A673 (cell line): ENCODE measurements at regions not wholly inside any gene's neighbourhood (a gene's known extent, or its start where the extent isn't known, plus 50 kb on each side); places are given as distances from the start of the nearest gene placed in this dataset.

Experiments
- BruUV-seq: library from RNA; stranded (reverse); fragments of 400-500 nt; replicated peaks from 2 replicates; lab custom pipeline; 2021; lab: Mats Ljungman, UMichigan
- CTCF ChIA-PET: fragments of 300-600 bp; sonication (Branson Sonifier 250); formaldehyde crosslinking; loops from one replicate; lab custom pipeline; 2022; ENCODE audit warnings: antibody characterized with exemption; lab: Charles Lee
- POLR2A ChIA-PET: fragments of 300-600 bp; sonication (Branson Sonifier 250); formaldehyde crosslinking; loops from one replicate; lab custom pipeline; 2022; ENCODE audit warnings: antibody characterized with exemption; ENCODE audit not compliant: low non-redundant PET; lab: Charles Lee
- DNase-seq: peaks from one replicate; pipeline ENCODE4 v3.0.0-alpha.2; 2015; ENCODE audit warnings: low spot score
- H3K27ac ChIP-seq: fragments of 200-600 bp; sonication (generic); 2 replicates; pipeline ENCODE4 v1.5.1; 2016; ENCODE audit warnings: mixed run types, low read depth, mild to moderate bottlenecking, mixed read lengths, antibody characterized with exemption, low read length; ENCODE audit not compliant: poor library complexity, severe bottlenecking
- H3K27me3 ChIP-seq: fragments of 200-600 bp; sonication (generic); replicated peaks from 2 replicates; pipeline ENCODE4 v1.6.1; 2017; ENCODE audit warnings: mixed run types, low read depth, mild to moderate bottlenecking, mixed read lengths, antibody characterized with exemption, low read length; ENCODE audit not compliant: insufficient read depth, poor library complexity
- H3K36me3 ChIP-seq: fragments of 200-600 bp; sonication (generic); 2 replicates; pipeline ENCODE4 v1.6.1; 2016; ENCODE audit warnings: mixed run types, mild to moderate bottlenecking, mixed read lengths, antibody characterized with exemption, low read length; ENCODE audit not compliant: insufficient read depth, poor library complexity, severe bottlenecking
- H3K4me1 ChIP-seq: fragments of 200-600 bp; sonication (generic); 2 replicates; pipeline ENCODE4 v1.6.1; 2017; ENCODE audit warnings: mixed run types, mild to moderate bottlenecking, mixed read lengths, antibody characterized with exemption, low read length; ENCODE audit not compliant: insufficient read depth, poor library complexity, severe bottlenecking
- H3K4me3 ChIP-seq: fragments of 200-600 bp; sonication (generic); 2 replicates; pipeline ENCODE4 v1.5.1; 2016; ENCODE audit warnings: low read depth, mixed run types, mild to moderate bottlenecking, mixed read lengths, low read length; ENCODE audit not compliant: poor library complexity, severe bottlenecking
- H3K9me3 ChIP-seq: fragments of 200-600 bp; sonication (generic); 2 replicates; pipeline ENCODE4 v1.6.1; 2016; ENCODE audit warnings: mixed run types, low read depth, mild to moderate bottlenecking, mixed read lengths, antibody characterized with exemption, low read length; ENCODE audit not compliant: poor library complexity, severe bottlenecking
- EZH2 ChIP-seq: fragments of 200-600 bp; sonication (generic); IDR thresholded peaks from 2 replicates; pipeline ENCODE4 v1.6.1; 2017; ENCODE audit warnings: borderline replicate concordance, low read depth, mild to moderate bottlenecking, mixed read lengths, antibody characterized with exemption, low read length; ENCODE audit not compliant: poor library complexity, severe bottlenecking
- intact Hi-C: fragments of 100-400 bp; cut with micrococcal nuclease; formaldehyde crosslinking; loops from one replicate; pipeline ENCODE4 v1.10.0; 2022; ENCODE audit not compliant: unreplicated experiment
- TF ChIP-seq, protein P1 (sequence below): fragments of 300-800, 200-600 bp; sonication (generic); conservative IDR thresholded peaks from 2 replicates; pipeline ENCODE4 v1.5.1; 2017; ENCODE audit warnings: low read depth, mild to moderate bottlenecking, antibody characterized with exemption, low read length, moderate library complexity, mixed read lengths

GRCh38 chr13:64347664-64348063 is 2882.5 kb downstream of the PCDH9 start:
- Histone ChIP-seq H3K4me1 (no peaks in the 10 kb centered on the region), H3K27me3 (no peaks in the 10 kb centered on the region), H3K27ac (no peak overlapping the region), H3K36me3 (no peaks in the 10 kb centered on the region), H3K4me3 (no peak overlapping the region), H3K9me3 (no peaks in the 10 kb centered on the region)
- no TSS peak for BruUV-seq
- ChIA-PET POLR2A (no interaction called here), CTCF (no interaction called here)
- DNase-seq = no peak
- no peak for TF ChIP-seq EZH2
- TF ChIP-seq, protein P1, sequence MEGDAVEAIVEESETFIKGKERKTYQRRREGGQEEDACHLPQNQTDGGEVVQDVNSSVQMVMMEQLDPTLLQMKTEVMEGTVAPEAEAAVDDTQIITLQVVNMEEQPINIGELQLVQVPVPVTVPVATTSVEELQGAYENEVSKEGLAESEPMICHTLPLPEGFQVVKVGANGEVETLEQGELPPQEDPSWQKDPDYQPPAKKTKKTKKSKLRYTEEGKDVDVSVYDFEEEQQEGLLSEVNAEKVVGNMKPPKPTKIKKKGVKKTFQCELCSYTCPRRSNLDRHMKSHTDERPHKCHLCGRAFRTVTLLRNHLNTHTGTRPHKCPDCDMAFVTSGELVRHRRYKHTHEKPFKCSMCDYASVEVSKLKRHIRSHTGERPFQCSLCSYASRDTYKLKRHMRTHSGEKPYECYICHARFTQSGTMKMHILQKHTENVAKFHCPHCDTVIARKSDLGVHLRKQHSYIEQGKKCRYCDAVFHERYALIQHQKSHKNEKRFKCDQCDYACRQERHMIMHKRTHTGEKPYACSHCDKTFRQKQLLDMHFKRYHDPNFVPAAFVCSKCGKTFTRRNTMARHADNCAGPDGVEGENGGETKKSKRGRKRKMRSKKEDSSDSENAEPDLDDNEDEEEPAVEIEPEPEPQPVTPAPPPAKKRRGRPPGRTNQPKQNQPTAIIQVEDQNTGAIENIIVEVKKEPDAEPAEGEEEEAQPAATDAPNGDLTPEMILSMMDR = no peak
- intact Hi-C loops = no loop called here

GRCh38 chr13:64339373-64340063 is 2890.6 kb downstream of the PCDH9 start:
- no peak for TF ChIP-seq EZH2
- TF ChIP-seq, protein P1 = no peak
- no peaks in the 10 kb centered on the region for H3K27me3 ChIP-seq
- CTCF ChIA-PET = no interaction called here
- no peaks in the 10 kb centered on the region for H3K4me1 ChIP-seq
- DNase-seq = no peak
- POLR2A ChIA-PET = no interaction called here
- intact Hi-C loops = no loop called here
- peaks cover 4% of the 10 kb centered on the region for H3K9me3 ChIP-seq
- no TSS peak for BruUV-seq
- H3K27ac ChIP-seq = no peak overlapping the region
- H3K4me3 ChIP-seq = no peak overlapping the region
- no peaks in the 10 kb centered on the region for H3K36me3 ChIP-seq

- TF ChIP-seq, protein P1 = no peak
- no peak for TF ChIP-seq EZH2
- no peak overlapping the region for H3K4me3 ChIP-seq
- H3K27ac ChIP-seq = no peak overlapping the region
- H3K9me3 ChIP-seq = peaks cover 4% of the 10 kb centered on the region
- H3K4me1 ChIP-seq = no peaks in the 10 kb centered on the region
- no peak for DNase-seq
- H3K27me3 ChIP-seq = no peaks in the 10 kb centered on the region
- no TSS peak for BruUV-seq
- POLR2A ChIA-PET = no interaction called here
- CTCF ChIA-PET = no interaction called here
- intact Hi-C loops = no loop called here
- no peaks in the 10 kb centered on the region for H3K36me3 ChIP-seq
Measured at GRCh38 chr13:64338671-64339070, 2891.5 kb downstream of the PCDH9 start.
